ENCODE measurements at regions not wholly inside any gene's neighbourhood (a gene's known extent, or its start where the extent isn't known, plus 50 kb on each side); places are given as distances from the start of the nearest gene placed in this dataset.

- H3K4me3 ChIP-seq = no peak overlapping the region
- H3K9me3 ChIP-seq = no peaks in the 10 kb centered on the region
- H3K27me3 ChIP-seq (replicated peaks; ENCODE audit: insufficient read depth) = no peaks in the 10 kb centered on the region
- H3K4me1 ChIP-seq (replicated peaks) = no peaks in the 10 kb centered on the region
- H3K27ac ChIP-seq = no peak overlapping the region
- H3K36me3 ChIP-seq = no peaks in the 10 kb centered on the region
- no peak for DNase-seq (ENCODE audit: low spot score)
- TF ChIP-seq POLR2A (IDR thresholded peaks at IDR 0.05) (no peak), POLR2AphosphoS5 (IDR thresholded peaks at IDR 0.05) (no peak), CTCF (IDR thresholded peaks at IDR 0.05) (no peak)
- intact Hi-C loops (cut with DNase I) = no loop called here
- 23% methylated on average over 12 of the region's 12 CpGs for WGBS
These were observed 103.1 kb upstream of the PPM1H start for GRCh38 chr12:63037746-63038712.

GRCh38 chr12:63036974-63037335 lies 102.0 kb upstream of the PPM1H start:
- Histone ChIP-seq H3K9me3 (no peaks in the 10 kb centered on the region), H3K4me3 (no peak overlapping the region), H3K36me3 (no peaks in the 10 kb centered on the region), H3K4me1 (replicated peaks) (no peaks in the 10 kb centered on the region), H3K27ac (no peak overlapping the region), H3K27me3 (replicated peaks; ENCODE audit: insufficient read depth) (no peaks in the 10 kb centered on the region)
- DNase-seq (ENCODE audit: low spot score) = no peak
- WGBS = 87% methylated on average over 1 of the region's 1 CpG
- TF ChIP-seq CTCF (IDR thresholded peaks at IDR 0.05) (no peak), POLR2A (IDR thresholded peaks at IDR 0.05) (no peak), POLR2AphosphoS5 (IDR thresholded peaks at IDR 0.05) (no peak)
- intact Hi-C loops (cut with DNase I) = no loop called here

- 9% methylated on average over 1 of the region's 1 CpG for WGBS
- Histone ChIP-seq H3K36me3 (no peaks in the 10 kb centered on the region), H3K9me3 (no peaks in the 10 kb centered on the region), H3K27ac (no peak overlapping the region), H3K27me3 (replicated peaks; ENCODE audit: insufficient read depth) (no peaks in the 10 kb centered on the region), H3K4me3 (no peak overlapping the region), H3K4me1 (replicated peaks) (no peaks in the 10 kb centered on the region)
- intact Hi-C loops (cut with DNase I) = no loop called here
- TF ChIP-seq POLR2AphosphoS5 (IDR thresholded peaks at IDR 0.05) (no peak), CTCF (IDR thresholded peaks at IDR 0.05) (no peak), POLR2A (IDR thresholded peaks at IDR 0.05) (no peak)
- no peak for DNase-seq (ENCODE audit: low spot score)
These were observed 101.4 kb upstream of the PPM1H start for GRCh38 chr12:63036216-63036973.

GRCh38 chr12:63034601-63035000 lies 99.7 kb upstream of the PPM1H start:
- Histone ChIP-seq H3K27me3 (replicated peaks; ENCODE audit: insufficient read depth) (no peaks in the 10 kb centered on the region), H3K36me3 (no peaks in the 10 kb centered on the region), H3K27ac (no peak overlapping the region), H3K9me3 (no peaks in the 10 kb centered on the region), H3K4me1 (replicated peaks) (no peaks in the 10 kb centered on the region), H3K4me3 (no peak overlapping the region)
- no peak for TF ChIP-seq POLR2A (IDR thresholded peaks at IDR 0.05)
- no peak for TF ChIP-seq POLR2AphosphoS5 (IDR thresholded peaks at IDR 0.05)
- TF ChIP-seq CTCF (IDR thresholded peaks at IDR 0.05) = no peak
- intact Hi-C loops (cut with DNase I) = no loop called here
- no peak for DNase-seq (ENCODE audit: low spot score)
- WGBS = 91% methylated on average over 5 of the region's 5 CpGs
